Body of pancreas (tissue), 4 donors: ENCODE measurements at regions not wholly inside any gene's neighbourhood (a gene's known extent, or its start where the extent isn't known, plus 50 kb on each side); places are given as distances from the start of the nearest gene placed in this dataset.

Source experiments
- POLR2A ChIP-seq, 3 donors: fragments of 450-650 bp; IDR thresholded peaks; one replicate each; pipeline ENCODE4 v1.6.1; 2016; ENCODE audit warnings: antibody characterized with exemption in 3 of 3, mild to moderate bottlenecking in 2 of 3
- TF ChIP-seq, protein P1 (sequence below), 7 experiments: fragments of 450-650 bp in 4 of 7; fragments of 200-600 bp in 3 of 7; sonication (generic) in 3 of 7; IDR thresholded peaks; one replicate each; pipeline ENCODE4 v1.5.1; 2016 to 2019; ENCODE audit warnings: antibody characterized with exemption in 7 of 7

GRCh38 chr22:22184277-22184807 lies 60.2 kb upstream of the VPREB1 start:
- TF ChIP-seq, protein P1, sequence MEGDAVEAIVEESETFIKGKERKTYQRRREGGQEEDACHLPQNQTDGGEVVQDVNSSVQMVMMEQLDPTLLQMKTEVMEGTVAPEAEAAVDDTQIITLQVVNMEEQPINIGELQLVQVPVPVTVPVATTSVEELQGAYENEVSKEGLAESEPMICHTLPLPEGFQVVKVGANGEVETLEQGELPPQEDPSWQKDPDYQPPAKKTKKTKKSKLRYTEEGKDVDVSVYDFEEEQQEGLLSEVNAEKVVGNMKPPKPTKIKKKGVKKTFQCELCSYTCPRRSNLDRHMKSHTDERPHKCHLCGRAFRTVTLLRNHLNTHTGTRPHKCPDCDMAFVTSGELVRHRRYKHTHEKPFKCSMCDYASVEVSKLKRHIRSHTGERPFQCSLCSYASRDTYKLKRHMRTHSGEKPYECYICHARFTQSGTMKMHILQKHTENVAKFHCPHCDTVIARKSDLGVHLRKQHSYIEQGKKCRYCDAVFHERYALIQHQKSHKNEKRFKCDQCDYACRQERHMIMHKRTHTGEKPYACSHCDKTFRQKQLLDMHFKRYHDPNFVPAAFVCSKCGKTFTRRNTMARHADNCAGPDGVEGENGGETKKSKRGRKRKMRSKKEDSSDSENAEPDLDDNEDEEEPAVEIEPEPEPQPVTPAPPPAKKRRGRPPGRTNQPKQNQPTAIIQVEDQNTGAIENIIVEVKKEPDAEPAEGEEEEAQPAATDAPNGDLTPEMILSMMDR (IDR thresholded peaks at IDR 0.05): no peak
- TF ChIP-seq POLR2A (IDR thresholded peaks at IDR 0.05): no peak
